ENCODE measurements at regions not wholly inside any gene's neighbourhood (a gene's known extent, or its start where the extent isn't known, plus 50 kb on each side); places are given as distances from the start of the nearest gene placed in this dataset.

DNA sequence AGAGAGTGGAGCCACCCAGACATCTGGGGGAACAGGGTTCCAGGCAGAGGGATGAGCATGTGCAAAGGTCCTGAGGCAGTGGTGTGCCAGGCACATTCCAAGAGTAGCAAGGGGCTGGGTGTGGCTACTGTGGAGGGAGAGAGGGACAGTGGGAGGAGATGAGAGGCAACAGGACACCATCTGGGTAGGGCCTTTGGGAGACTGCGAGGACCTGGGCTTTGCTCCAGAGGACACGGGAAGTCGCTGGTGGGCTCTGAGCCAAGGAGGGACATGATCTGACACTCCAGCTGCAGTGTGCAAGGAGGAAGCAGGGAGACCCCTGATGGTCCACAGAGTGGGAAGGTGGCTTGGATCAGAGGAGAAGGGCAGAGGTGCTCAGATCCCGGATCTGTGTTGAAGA lies 56.7 kb upstream of the MED9 start:
- no peak for TF ChIP-seq CTCF (IDR thresholded peaks at IDR 0.05; ENCODE audit: low read depth, low read length)
- DNase-seq (ENCODE audit: low read depth, low spot score): no peak
- H3K4me3 ChIP-seq (ENCODE audit: low read depth, low read length): no peak overlapping the region
- in situ Hi-C loops (cut with HindIII; ENCODE audit: low sequenced_read_pairs): no loop called here

DNA sequence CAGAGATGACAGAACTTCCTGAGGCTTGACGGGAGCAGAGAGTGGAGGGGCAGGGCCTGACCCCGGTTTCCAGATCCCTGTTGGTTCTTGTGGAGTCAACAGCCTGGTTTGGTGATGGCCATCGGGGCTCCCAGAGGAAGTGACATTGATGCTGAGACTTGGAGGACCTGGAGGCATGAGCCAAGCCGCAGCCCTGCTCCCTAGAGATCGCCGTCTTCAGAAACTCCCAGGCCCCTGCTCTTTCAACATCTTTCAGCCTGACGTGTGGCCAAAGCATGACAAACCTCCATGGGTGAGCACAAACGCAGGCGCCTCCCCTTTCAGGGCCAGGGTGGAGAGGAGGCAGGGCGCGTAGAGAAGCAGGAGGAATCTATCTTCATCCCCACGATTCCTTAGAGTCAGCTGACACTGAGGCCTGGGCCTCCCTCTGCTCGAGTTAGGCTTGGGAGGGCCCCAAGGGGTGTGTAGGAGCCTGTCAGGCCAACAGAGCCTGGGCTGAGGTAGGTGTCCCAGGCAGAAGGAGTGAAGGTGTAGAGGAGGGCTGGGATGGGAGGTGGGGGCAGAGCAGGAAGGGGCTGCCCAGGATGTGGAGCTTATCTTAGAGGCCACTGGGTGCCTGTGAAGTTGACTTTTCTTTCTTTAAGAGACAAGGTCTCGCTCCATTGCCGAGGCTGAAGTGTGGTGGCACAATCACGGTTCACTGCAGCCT lies 56.1 kb upstream of the MED9 start:
- DNase-seq (ENCODE audit: low read depth, low spot score): peak; percentile 51
- no peak overlapping the region for H3K4me3 ChIP-seq (ENCODE audit: low read depth, low read length)
- in situ Hi-C loops (cut with HindIII; ENCODE audit: low sequenced_read_pairs): no loop called here
- TF ChIP-seq CTCF (IDR thresholded peaks at IDR 0.05; ENCODE audit: low read depth, low read length): no peak

DNA sequence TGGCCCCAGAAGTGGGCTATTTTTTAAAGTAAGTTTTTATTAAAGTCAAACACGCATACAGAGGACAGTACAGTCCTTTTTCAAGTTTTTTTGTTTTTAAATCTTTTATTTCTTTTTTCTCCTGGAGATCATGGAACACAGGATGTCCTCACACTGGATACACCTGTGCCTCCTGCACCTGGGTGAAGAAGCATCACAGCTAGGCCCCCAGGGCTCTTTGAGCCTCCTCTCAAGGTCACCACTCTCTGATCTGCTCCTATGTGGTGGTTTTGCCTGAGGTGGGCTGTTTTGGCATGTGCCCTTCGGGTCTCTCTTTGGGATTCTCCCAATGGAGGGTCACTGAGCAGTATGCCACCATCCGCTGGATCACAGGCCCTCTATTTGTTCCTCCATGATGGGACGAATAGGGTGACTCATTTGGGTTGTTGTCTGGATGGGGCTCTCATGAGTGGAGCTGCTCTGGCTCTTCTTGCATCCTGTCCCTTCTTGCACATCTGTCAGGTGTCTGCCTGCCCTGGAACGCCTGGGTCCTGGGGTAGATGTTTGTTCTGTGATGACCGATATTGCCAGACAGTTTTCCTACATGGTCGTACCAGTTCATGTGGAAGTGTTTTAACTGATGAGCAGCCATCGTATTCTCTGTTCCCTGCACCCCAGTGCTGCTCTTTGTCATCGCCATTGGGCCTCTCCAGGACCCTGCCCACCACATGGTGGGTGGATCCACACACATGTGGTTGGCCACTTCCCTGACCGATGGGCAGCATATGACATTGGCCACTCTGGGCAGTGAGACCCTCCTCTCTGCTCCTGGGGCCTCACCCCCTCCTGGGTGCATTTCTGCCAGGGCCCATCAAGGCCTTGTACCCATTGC lies 55.2 kb upstream of the MED9 start:
- in situ Hi-C loops (cut with HindIII; ENCODE audit: low sequenced_read_pairs): no loop called here
- no peak overlapping the region for H3K4me3 ChIP-seq (ENCODE audit: low read depth, low read length)

GRCh38 chr17:17422217-17422610 lies 54.6 kb upstream of the MED9 start:
- no peak for TF ChIP-seq CTCF (IDR thresholded peaks at IDR 0.05; ENCODE audit: low read depth, low read length)
- in situ Hi-C loops (cut with HindIII; ENCODE audit: low sequenced_read_pairs): no loop called here
- DNase-seq (ENCODE audit: low read depth, low spot score): no peak
- no peak overlapping the region for H3K4me3 ChIP-seq (ENCODE audit: low read depth, low read length)

More for the DNA sequence above, 55.2 kb upstream of the MED9 start:
- no peak for TF ChIP-seq CTCF (IDR thresholded peaks at IDR 0.05; ENCODE audit: low read depth, low read length)
- DNase-seq (ENCODE audit: low read depth, low spot score): no peak

- H3K4me3 ChIP-seq (ENCODE audit: low read depth, low read length): no peak overlapping the region
- TF ChIP-seq CTCF (IDR thresholded peaks at IDR 0.05; ENCODE audit: low read depth, low read length): no peak
- DNase-seq (ENCODE audit: low read depth, low spot score): no peak
- in situ Hi-C loops (cut with HindIII; ENCODE audit: low sequenced_read_pairs): no loop called here
Measured at GRCh38 chr17:17422641-17423040, 54.2 kb upstream of the MED9 start.

- TF ChIP-seq CTCF (IDR thresholded peaks at IDR 0.05; ENCODE audit: low read depth, low read length): no peak
- in situ Hi-C loops (cut with HindIII; ENCODE audit: low sequenced_read_pairs): no loop called here
- no peak overlapping the region for H3K4me3 ChIP-seq (ENCODE audit: low read depth, low read length)
- no peak for DNase-seq (ENCODE audit: low read depth, low spot score)
Measured at GRCh38 chr17:17423656-17424055, 53.1 kb upstream of the MED9 start.
